Testis (tissue), 2 donors: ENCODE measurements at regions not wholly inside any gene's neighbourhood (a gene's known extent, or its start where the extent isn't known, plus 50 kb on each side); places are given as distances from the start of the nearest gene placed in this dataset.

Experiments used
- DNase-seq: peaks from one replicate; pipeline ENCODE4 v3.0.0-alpha.2; 2019
- H3K27ac ChIP-seq, 2 donors: fragments of 200-600 bp; sonication (generic); one replicate each; pipeline ENCODE4 v1.5.1; 2019
- H3K27me3 ChIP-seq: fragments of 200-600 bp; sonication (generic); one replicate; pipeline ENCODE4 v1.5.1; 2019
- H3K36me3 ChIP-seq: fragments of 200-600 bp; sonication (generic); one replicate; pipeline ENCODE4 v1.5.1; 2017; ENCODE audit warnings: low read depth; ENCODE audit errors: missing control alignments
- H3K4me1 ChIP-seq: fragments of 200-600 bp; sonication (generic); one replicate; pipeline ENCODE4 v1.5.1; 2019
- H3K4me3 ChIP-seq, 2 donors: fragments of 200-600 bp; sonication (generic); one replicate each; pipeline ENCODE4 v1.5.1; 2017 to 2019
- H3K9me3 ChIP-seq: fragments of 200-600 bp; sonication (generic); one replicate; pipeline ENCODE4 v1.5.1; 2017
- POLR2A ChIP-seq: fragments of 450-650 bp; IDR thresholded peaks from one replicate; pipeline ENCODE4 v1.6.1; 2017; ENCODE audit warnings: antibody characterized with exemption, mild to moderate bottlenecking, moderate library complexity
- WGBS, 2 donors: methylation state at CpG; one replicate each; pipeline ENCODE4 v1.1.5; 2018; 5-methylcytosine and 5-hydroxymethylcytosine counted together
- intact Hi-C: fragments of 100-400 bp; cut with DNase I; formaldehyde crosslinking; loops from one replicate; pipeline ENCODE4 v1.15.1; 2023; ENCODE audit warnings: low total_unique reads
- TF ChIP-seq, protein P1 (sequence below), 3 experiments: fragments of 450-650 bp in 2 of 3; fragments of 200-600 bp in 1 of 3; sonication (generic) in 1 of 3; IDR thresholded peaks; one replicate each; pipeline ENCODE4 v1.5.1; 2016 to 2019; ENCODE audit warnings: antibody characterized with exemption in 3 of 3, mild to moderate bottlenecking in 2 of 3, moderate library complexity in 1 of 3

DNA sequence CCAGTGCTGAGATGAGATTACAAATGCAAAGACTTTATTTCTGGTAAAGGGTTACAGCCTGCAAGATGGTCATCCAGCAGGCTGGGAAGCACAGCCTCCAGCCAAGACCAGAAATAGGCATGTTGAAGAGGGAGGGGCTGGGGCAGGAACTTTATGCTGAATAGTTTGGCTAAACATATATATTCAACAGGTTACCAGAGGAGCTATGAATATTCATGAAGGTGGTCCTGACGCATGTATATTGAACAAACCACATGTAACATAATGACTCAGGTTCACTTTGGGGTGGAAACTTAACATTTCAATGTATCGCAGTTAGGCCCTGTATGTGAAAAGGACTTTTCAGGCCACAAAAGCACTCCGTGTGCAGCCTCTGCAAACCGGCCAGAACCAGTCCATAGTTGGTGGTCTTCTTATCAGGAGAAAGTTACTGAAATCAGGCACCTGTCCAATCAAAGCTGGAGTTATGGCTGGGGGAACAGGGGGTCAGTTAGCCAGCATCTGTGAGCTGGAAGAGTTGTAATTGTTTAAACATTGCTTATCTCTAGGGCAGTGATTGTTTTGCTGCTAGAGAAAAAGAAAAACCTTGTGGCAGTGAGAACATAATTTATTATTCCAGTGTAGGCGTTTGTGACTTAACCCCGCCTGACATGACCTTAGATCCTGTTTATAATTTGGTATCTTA lies 372.9 kb upstream of the AUTS2 start:
- Histone ChIP-seq H3K36me3 (no peaks in the 10 kb centered on the region), H3K27ac (no peak overlapping the region), H3K27me3 (no peaks in the 10 kb centered on the region), H3K9me3 (no peaks in the 10 kb centered on the region), H3K4me3 (no peak overlapping the region), H3K4me1 (no peaks in the 10 kb centered on the region)
- intact Hi-C loops = no loop called here
- TF ChIP-seq POLR2A = no peak
- TF ChIP-seq, protein P1, sequence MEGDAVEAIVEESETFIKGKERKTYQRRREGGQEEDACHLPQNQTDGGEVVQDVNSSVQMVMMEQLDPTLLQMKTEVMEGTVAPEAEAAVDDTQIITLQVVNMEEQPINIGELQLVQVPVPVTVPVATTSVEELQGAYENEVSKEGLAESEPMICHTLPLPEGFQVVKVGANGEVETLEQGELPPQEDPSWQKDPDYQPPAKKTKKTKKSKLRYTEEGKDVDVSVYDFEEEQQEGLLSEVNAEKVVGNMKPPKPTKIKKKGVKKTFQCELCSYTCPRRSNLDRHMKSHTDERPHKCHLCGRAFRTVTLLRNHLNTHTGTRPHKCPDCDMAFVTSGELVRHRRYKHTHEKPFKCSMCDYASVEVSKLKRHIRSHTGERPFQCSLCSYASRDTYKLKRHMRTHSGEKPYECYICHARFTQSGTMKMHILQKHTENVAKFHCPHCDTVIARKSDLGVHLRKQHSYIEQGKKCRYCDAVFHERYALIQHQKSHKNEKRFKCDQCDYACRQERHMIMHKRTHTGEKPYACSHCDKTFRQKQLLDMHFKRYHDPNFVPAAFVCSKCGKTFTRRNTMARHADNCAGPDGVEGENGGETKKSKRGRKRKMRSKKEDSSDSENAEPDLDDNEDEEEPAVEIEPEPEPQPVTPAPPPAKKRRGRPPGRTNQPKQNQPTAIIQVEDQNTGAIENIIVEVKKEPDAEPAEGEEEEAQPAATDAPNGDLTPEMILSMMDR (IDR thresholded peaks at IDR 0.05) = no peak
- DNase-seq = no peak
- 36 to 48% methylated on average over 6 of the region's 6 CpGs for WGBS, 2 donors

DNA sequence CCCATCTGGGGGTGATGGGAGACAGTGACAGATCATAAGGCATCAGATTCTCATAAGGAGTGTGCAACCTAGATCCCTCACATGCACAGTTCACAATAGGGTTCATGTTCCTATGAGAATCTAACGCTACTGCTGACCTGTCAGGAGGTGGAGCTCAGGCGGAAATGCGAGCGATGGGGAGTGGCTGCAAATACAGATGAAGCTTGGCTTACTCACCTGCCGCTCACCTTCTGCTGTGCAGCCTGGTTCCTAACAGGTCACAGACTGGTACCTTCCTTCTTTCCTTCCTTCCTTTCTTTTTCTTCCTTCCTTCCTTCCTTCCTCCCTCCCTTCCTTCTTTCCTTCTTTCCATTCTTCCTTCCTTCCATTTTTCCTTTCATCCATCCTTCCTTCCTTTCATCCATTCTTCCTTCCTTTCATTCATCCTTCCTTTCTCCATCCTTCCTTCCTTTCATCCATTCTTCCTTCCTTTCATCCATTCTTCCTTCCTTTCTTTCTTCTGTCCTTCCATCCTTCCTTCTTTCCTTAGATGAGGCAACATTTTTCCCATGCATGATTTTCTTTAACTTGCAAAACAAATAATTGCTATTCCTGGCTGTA lies 370.0 kb upstream of the AUTS2 start:
- no peak for DNase-seq
- TF ChIP-seq POLR2A = no peak
- TF ChIP-seq, protein P1 (IDR thresholded peaks at IDR 0.05) = no peak
- H3K4me1 ChIP-seq = no peaks in the 10 kb centered on the region
- 93 to 94% methylated on average over 5 of the region's 5 CpGs for WGBS, 2 donors
- H3K4me3 ChIP-seq = no peak overlapping the region
- no peak overlapping the region for H3K27ac ChIP-seq
- no peaks in the 10 kb centered on the region for H3K27me3 ChIP-seq
- intact Hi-C loops = no loop called here
- H3K9me3 ChIP-seq = no peaks in the 10 kb centered on the region
- H3K36me3 ChIP-seq = no peaks in the 10 kb centered on the region

DNA sequence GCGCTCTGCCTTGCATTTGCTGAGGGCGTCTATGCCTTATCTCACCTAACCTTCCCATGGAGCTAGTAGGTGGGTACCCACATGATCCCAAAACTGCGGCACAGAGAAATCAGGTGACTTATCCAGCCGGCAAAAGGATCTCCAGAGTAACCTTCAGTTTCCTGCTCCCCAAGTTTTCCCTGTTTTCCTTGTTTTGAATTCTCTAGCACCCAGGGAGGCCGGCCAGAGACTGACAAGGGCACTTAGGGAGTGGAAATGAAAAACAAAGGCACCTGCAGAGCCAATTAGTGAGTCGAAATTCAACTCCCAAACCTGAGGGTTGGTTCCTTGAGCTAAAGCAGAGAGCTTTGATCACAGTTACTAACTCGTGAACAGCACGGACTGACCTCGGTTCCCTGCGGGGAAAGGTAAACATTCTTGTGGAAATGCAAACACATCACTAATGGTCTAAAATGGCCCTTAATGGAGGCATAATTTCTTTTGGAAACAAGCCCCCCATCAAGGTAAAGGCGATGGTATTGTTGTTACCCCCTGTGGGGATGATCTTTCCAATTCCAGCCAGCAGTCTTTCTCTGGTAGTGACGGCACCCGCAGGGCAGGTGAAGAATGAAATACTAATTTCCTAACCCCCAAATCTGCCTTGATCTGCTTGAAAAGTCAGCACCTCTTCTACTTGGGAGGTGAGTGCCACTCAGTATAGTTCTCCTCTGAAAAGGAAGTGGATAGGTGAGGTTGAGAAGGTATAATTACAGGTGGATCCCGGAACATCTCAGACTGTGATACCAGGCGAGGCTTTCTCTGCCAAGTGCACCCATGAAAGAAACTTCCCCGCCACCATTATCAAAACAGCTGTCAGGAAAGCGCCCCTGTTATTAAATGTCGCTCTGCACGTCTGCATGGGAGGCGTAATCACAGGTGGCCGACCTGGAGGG lies 365.6 kb upstream of the AUTS2 start:
- no peaks in the 10 kb centered on the region for H3K9me3 ChIP-seq
- TF ChIP-seq, protein P1 (IDR thresholded peaks at IDR 0.05) = no peak
- no peak for TF ChIP-seq POLR2A
- intact Hi-C loops = no loop called here
- no peak overlapping the region for H3K27ac ChIP-seq
- no peaks in the 10 kb centered on the region for H3K4me1 ChIP-seq
- 55 to 68% methylated on average over 20 to 21 of the region's 21 CpGs for WGBS, 2 donors
- DNase-seq = no peak
- no peaks in the 10 kb centered on the region for H3K27me3 ChIP-seq
- H3K36me3 ChIP-seq = no peaks in the 10 kb centered on the region
- no peak overlapping the region for H3K4me3 ChIP-seq

DNA sequence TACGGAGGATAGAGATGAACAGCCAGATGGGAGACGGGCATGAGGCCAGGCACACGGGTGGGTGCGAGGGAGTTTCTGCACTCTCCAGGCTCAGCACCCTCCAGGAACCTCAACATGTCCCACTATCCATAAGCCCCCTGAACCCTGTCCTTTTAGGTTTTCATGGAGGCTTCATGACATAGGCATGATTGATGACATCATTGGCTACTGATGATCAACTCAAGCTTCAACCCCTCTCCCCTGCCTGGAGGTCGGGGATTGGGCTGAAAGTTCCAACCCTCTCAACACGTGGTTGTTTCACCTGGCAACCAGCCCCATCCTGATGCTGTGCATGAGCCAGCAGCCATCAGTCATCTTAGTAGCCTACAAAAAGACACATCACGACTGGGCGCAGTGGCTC lies 360.7 kb upstream of the AUTS2 start:
- Histone ChIP-seq H3K27me3 (no peaks in the 10 kb centered on the region), H3K9me3 (no peaks in the 10 kb centered on the region), H3K4me3 (no peak overlapping the region), H3K36me3 (no peaks in the 10 kb centered on the region), H3K27ac (no peak overlapping the region), H3K4me1 (no peaks in the 10 kb centered on the region)
- WGBS, 2 donors = 53 to 74% methylated on average over 4 to 8 of the region's 8 CpGs
- DNase-seq = no peak
- intact Hi-C loops = no loop called here
- no peak for TF ChIP-seq POLR2A
- TF ChIP-seq, protein P1 (IDR thresholded peaks at IDR 0.05) = no peak
